ENCODE measurements at regions not wholly inside any gene's neighbourhood (a gene's known extent, or its start where the extent isn't known, plus 50 kb on each side); places are given as distances from the start of the nearest gene placed in this dataset.
"Not testable (repeated sequence)": the region's sequence is repeated elsewhere in the genome, so short reads cannot be mapped to it uniquely, and the experiment has no call there.

DNA sequence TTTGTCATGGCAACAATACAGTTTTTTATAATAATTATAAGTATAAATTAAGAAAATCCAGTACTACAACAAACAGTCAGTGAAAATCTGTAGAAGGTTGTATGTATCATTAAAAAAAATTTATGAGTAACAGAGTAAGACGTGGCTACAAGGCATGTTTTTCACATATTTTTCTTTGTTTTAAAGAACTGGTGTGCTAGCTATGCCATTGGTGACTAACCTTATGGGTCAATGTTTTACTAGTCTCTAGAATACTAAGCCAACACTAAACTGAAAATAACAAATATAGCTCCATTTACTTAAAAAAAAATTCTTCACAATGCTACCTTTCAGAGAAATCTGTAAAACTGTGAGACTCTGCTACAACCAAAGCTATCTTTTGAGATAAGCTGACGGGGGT is 261.5 kb downstream of the ADGRL2 start:
- no peaks in the 10 kb centered on the region for H3K9me3 ChIP-seq (replicated peaks)
- intact Hi-C loops (cut with micrococcal nuclease), result no loop called here
- H3K4me1 ChIP-seq, result peaks cover 9% of the 10 kb centered on the region
- H3K36me3 ChIP-seq, result no peaks in the 10 kb centered on the region
- no peak for DNase-seq
- H3K27ac ChIP-seq (replicated peaks), result no peak overlapping the region
- TF ChIP-seq, protein P1, sequence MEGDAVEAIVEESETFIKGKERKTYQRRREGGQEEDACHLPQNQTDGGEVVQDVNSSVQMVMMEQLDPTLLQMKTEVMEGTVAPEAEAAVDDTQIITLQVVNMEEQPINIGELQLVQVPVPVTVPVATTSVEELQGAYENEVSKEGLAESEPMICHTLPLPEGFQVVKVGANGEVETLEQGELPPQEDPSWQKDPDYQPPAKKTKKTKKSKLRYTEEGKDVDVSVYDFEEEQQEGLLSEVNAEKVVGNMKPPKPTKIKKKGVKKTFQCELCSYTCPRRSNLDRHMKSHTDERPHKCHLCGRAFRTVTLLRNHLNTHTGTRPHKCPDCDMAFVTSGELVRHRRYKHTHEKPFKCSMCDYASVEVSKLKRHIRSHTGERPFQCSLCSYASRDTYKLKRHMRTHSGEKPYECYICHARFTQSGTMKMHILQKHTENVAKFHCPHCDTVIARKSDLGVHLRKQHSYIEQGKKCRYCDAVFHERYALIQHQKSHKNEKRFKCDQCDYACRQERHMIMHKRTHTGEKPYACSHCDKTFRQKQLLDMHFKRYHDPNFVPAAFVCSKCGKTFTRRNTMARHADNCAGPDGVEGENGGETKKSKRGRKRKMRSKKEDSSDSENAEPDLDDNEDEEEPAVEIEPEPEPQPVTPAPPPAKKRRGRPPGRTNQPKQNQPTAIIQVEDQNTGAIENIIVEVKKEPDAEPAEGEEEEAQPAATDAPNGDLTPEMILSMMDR (IDR thresholded peaks at IDR 0.05; ENCODE audit: borderline replicate concordance), result no peak
- no peaks in the 10 kb centered on the region for H3K27me3 ChIP-seq (ENCODE audit: low read depth)
- H3K4me3 ChIP-seq, result no peak overlapping the region

DNA sequence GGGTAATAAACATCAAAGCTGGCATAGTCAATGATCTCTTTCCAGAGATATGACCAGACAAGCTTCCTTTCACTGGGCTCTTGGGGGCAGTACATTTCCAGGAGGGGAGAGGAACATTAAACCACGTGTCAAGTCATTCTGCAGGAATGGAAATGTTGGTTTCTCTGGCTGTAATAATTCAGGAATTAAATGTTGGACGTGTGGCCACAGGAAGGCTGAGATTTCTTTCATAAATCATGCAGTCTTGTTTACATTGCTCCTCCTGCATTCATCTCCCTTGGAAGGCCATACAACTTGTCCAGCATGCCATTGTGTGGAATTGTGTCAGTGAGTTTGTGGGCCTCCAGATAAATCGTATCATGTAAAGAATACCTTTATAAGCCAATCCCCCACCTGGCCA is 259.2 kb downstream of the ADGRL2 start:
- no peaks in the 10 kb centered on the region for H3K4me1 ChIP-seq
- no peaks in the 10 kb centered on the region for H3K36me3 ChIP-seq
- no peak overlapping the region for H3K4me3 ChIP-seq
- H3K9me3 ChIP-seq (replicated peaks), result peaks cover 5% of the 10 kb centered on the region
- H3K27ac ChIP-seq (replicated peaks), result no peak overlapping the region
- intact Hi-C loops (cut with micrococcal nuclease), result no loop called here
- no peaks in the 10 kb centered on the region for H3K27me3 ChIP-seq (ENCODE audit: low read depth)
- TF ChIP-seq, protein P1 (IDR thresholded peaks at IDR 0.05; ENCODE audit: borderline replicate concordance), result no peak
- no peak for DNase-seq

DNA sequence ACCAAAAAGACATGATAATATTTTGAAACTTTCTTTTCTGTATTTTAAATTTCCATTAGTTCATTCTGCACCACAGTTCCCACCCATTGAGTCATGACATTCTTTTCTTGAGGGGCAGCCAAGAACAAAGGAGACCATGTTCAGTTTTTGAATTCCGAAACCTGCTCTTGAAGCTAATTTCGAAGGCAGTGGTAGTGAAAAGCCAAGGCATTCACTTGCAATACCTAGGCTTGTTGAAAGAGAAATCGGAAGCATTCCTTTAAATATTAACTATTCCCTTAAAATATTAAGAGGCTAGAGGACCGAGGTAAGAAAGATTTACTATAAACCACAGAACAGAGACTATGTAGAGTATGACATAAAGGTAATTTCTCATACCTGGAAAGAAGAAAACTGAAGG is 256.3 kb downstream of the ADGRL2 start:
- TF ChIP-seq, protein P1 (IDR thresholded peaks at IDR 0.05; ENCODE audit: borderline replicate concordance), result no peak
- H3K36me3 ChIP-seq, result no peaks in the 10 kb centered on the region
- H3K27me3 ChIP-seq (ENCODE audit: low read depth), result no peaks in the 10 kb centered on the region
- H3K27ac ChIP-seq (replicated peaks), result no peak overlapping the region
- intact Hi-C loops (cut with micrococcal nuclease), result no loop called here
- H3K4me1 ChIP-seq, result no peaks in the 10 kb centered on the region
- peaks cover 5% of the 10 kb centered on the region for H3K9me3 ChIP-seq (replicated peaks)
- no peak for DNase-seq
- no peak overlapping the region for H3K4me3 ChIP-seq

DNA sequence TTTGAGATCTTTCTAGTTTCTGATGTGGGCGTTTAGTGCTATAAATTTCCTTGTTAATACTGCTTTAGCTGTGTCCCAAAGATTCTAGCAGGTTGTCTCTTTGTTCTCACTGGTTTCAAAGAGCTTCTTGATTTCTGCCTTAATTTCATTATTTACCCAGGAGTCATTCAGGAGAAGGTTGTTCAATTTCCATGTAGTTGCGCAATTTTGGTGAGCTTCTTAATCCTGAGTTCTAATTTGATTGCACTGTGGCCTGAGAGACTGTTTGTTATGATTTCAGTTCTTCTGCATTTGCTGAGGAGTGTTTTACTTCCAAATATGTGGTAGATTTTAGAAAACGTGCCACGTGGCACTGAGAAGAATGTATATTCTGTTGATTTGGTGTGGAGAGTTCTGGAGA is 254.6 kb downstream of the ADGRL2 start:
- H3K9me3 ChIP-seq (replicated peaks); H3K27me3 ChIP-seq (ENCODE audit: low read depth); H3K4me1 ChIP-seq; H3K4me3 ChIP-seq; DNase-seq; H3K36me3 ChIP-seq; H3K27ac ChIP-seq (replicated peaks); intact Hi-C loops (cut with micrococcal nuclease): not testable (repeated sequence)

DNA sequence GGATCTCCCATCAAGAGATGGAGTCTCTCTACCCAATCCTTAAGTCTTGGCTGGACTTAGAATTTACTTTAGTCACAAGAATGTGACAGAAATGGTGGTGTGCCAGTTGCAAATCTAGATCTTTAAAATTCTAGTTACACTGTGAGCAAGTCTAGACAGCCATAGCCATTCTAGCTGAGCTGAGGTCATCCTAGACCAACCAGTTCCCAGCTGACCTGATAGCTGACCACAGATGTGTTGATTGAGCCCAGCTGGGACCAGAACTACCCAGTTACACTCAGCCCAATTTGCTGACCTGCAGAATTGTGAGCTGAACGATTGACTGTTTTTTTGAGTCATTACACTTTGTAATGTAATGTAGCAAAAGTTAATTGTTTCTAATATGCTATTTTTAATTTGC is 251.8 kb downstream of the ADGRL2 start:
- no peaks in the 10 kb centered on the region for H3K27me3 ChIP-seq (ENCODE audit: low read depth)
- no peaks in the 10 kb centered on the region for H3K4me1 ChIP-seq
- TF ChIP-seq, protein P1 (IDR thresholded peaks at IDR 0.05; ENCODE audit: borderline replicate concordance), result no peak
- peaks cover 5% of the 10 kb centered on the region for H3K9me3 ChIP-seq (replicated peaks)
- H3K36me3 ChIP-seq, result no peaks in the 10 kb centered on the region
- no peak for DNase-seq
- intact Hi-C loops (cut with micrococcal nuclease), result no loop called here
- H3K4me3 ChIP-seq, result no peak overlapping the region
- no peak overlapping the region for H3K27ac ChIP-seq (replicated peaks)

DNA sequence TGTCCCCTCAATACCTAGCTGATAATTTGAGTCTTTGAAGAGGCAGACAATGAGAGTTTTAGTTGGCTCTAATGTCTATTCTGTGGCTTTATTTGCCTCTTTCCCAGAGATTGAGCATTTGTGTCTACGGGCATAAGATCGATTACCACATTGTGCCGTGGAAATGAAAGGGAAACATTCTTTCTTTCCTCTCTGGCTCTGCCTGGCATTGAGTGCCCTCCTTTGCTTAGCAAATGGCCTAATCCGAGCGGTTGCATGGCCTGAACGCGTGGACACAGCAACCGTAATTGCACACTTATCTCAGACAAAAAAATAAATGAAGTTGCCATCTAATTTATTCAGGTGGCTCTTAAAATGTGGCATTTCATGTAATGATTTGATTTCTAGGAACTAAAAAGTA is 247.9 kb downstream of the ADGRL2 start:
- no peak for DNase-seq
- TF ChIP-seq, protein P1 (IDR thresholded peaks at IDR 0.05; ENCODE audit: borderline replicate concordance), result no peak
- intact Hi-C loops (cut with micrococcal nuclease), result no loop called here
- H3K36me3 ChIP-seq, result no peaks in the 10 kb centered on the region
- no peaks in the 10 kb centered on the region for H3K9me3 ChIP-seq (replicated peaks)
- no peak overlapping the region for H3K4me3 ChIP-seq
- H3K27ac ChIP-seq (replicated peaks), result no peak overlapping the region
- no peaks in the 10 kb centered on the region for H3K4me1 ChIP-seq
- H3K27me3 ChIP-seq (ENCODE audit: low read depth), result no peaks in the 10 kb centered on the region

Data from left ventricle myocardium inferior (tissue), 1 donor.